CD14-positive monocyte (primary cell): ENCODE measurements at regions not wholly inside any gene's neighbourhood (a gene's known extent, or its start where the extent isn't known, plus 50 kb on each side); places are given as distances from the start of the nearest gene placed in this dataset.

Experiments
- DNase-seq, 3 donors: peaks; one replicate each; pipeline ENCODE4 v3.0.0-alpha.2; 2011 to 2022
- H2AFZ ChIP-seq: 2 replicates; pipeline ENCODE4 v1.6.0; 2012; ENCODE audit warnings: mild to moderate bottlenecking, low read depth, low read length, inconsistent platforms; ENCODE audit not compliant: insufficient read depth, poor library complexity, severe bottlenecking
- H3K27ac ChIP-seq, 2 donors: 1 replicate in 1 of 2; 2 replicates in 1 of 2; pipeline ENCODE4 v1.5.1; 2012 to 2013; ENCODE audit warnings: low read length in 2 of 2, control low read depth in 1 of 2, inconsistent platforms in 1 of 2, low read depth in 1 of 2, mild to moderate bottlenecking in 1 of 2
- H3K27me3 ChIP-seq, 2 donors: one replicate each; pipeline versions ENCODE4 v1.6.0 to v1.6.1; 2011 to 2013; ENCODE audit warnings: low read length in 2 of 2; ENCODE audit not compliant: control insufficient read depth in 2 of 2, insufficient read depth in 2 of 2
- H3K36me3 ChIP-seq, 2 donors: replicated peaks in 1 of 2; 1 replicate in 1 of 2; 2 replicates in 1 of 2; pipeline versions ENCODE4 v1.5.1 to v1.6.1; 2012 to 2013; ENCODE audit warnings: low read length in 2 of 2, control low read depth in 1 of 2, inconsistent platforms in 1 of 2, mild to moderate bottlenecking in 1 of 2; ENCODE audit not compliant: insufficient read depth in 2 of 2, control insufficient read depth in 1 of 2
- H3K4me1 ChIP-seq, 2 donors: 1 replicate in 1 of 2; 2 replicates in 1 of 2; pipeline versions ENCODE4 v1.5.1 to v1.6.1; 2012 to 2013; ENCODE audit warnings: low read length in 2 of 2, control low read depth in 1 of 2, inconsistent platforms in 1 of 2, mild to moderate bottlenecking in 1 of 2, moderate library complexity in 1 of 2; ENCODE audit not compliant: insufficient read depth in 2 of 2, control insufficient read depth in 1 of 2
- H3K4me2 ChIP-seq: replicated peaks from 2 replicates; pipeline ENCODE3; 2012; ENCODE audit warnings: low read length, moderate library complexity, mild to moderate bottlenecking; ENCODE audit not compliant: poor library complexity, severe bottlenecking; ENCODE audit errors: extremely low read depth
- H3K4me3 ChIP-seq, 3 experiments: fragments of 200-600 bp in 1 of 3; sonication (generic) in 1 of 3; replicated peaks in 1 of 3; 1 replicate in 2 of 3; 2 replicates in 1 of 3; pipeline ENCODE4 v1.5.1; 2011 to 2013; ENCODE audit warnings: low read length in 3 of 3, mild to moderate bottlenecking in 3 of 3, control low read depth in 2 of 3, low read depth in 2 of 3, inconsistent platforms in 1 of 3, moderate library complexity in 1 of 3
- H3K79me2 ChIP-seq: 2 replicates; pipeline ENCODE4 v1.6.0; 2012; ENCODE audit warnings: mild to moderate bottlenecking, control low read depth, inconsistent platforms, low read length, moderate library complexity; ENCODE audit not compliant: insufficient read depth
- H3K9ac ChIP-seq: 2 replicates; pipeline ENCODE4 v1.6.0; 2017; ENCODE audit warnings: low read length, mild to moderate bottlenecking; ENCODE audit not compliant: insufficient read depth, poor library complexity, severe bottlenecking
- H3K9me3 ChIP-seq, 2 donors: replicated peaks in 1 of 2; 1 replicate in 1 of 2; 2 replicates in 1 of 2; pipeline versions ENCODE4 v1.5.1 to v1.6.1; 2012 to 2013; ENCODE audit warnings: low read length in 2 of 2, control low read depth in 1 of 2; ENCODE audit not compliant: control insufficient read depth in 1 of 2, insufficient read depth in 1 of 2
- H4K20me1 ChIP-seq: 2 replicates; pipeline ENCODE4 v1.6.0; 2012; ENCODE audit warnings: mild to moderate bottlenecking, low read length, control low read depth, moderate library complexity; ENCODE audit not compliant: insufficient read depth
- H3K27ac Mint-ChIP-seq, 7 donors: one replicate each; pipeline ENCODE4 v1.8.0; 2020; ENCODE audit warnings: mild to moderate bottlenecking in 7 of 7, mixed read lengths in 7 of 7, moderate library complexity in 6 of 7, inconsistent platforms in 2 of 7
- H3K27me3 Mint-ChIP-seq, 3 donors: one replicate each; pipeline ENCODE4 v1.8.0; 2021 to 2022; ENCODE audit warnings: low read depth in 3 of 3, mild to moderate bottlenecking in 3 of 3, mixed read lengths in 3 of 3, moderate library complexity in 3 of 3, inconsistent platforms in 1 of 3
- H3K36me3 Mint-ChIP-seq, 2 donors: one replicate each; pipeline ENCODE4 v1.8.0; 2020; ENCODE audit warnings: mixed read lengths in 2 of 2, inconsistent platforms in 1 of 2, mild to moderate bottlenecking in 1 of 2
- H3K4me1 Mint-ChIP-seq: one replicate; pipeline ENCODE4 v1.8.0; 2020; ENCODE audit warnings: mild to moderate bottlenecking, mixed read lengths
- H3K4me3 Mint-ChIP-seq, 2 donors: one replicate each; pipeline ENCODE4 v1.8.0; 2020; ENCODE audit warnings: mild to moderate bottlenecking in 2 of 2, mixed read lengths in 2 of 2, moderate library complexity in 1 of 2
- H3K9me3 Mint-ChIP-seq, 7 donors: one replicate each; pipeline ENCODE4 v1.8.0; 2020 to 2022; ENCODE audit warnings: mixed read lengths in 7 of 7, mild to moderate bottlenecking in 6 of 7, moderate library complexity in 6 of 7, inconsistent platforms in 2 of 7
- CTCF ChIP-seq: fragments of 200-600 bp; IDR thresholded peaks from one replicate; pipeline ENCODE4 v1.8.0; 2022; ENCODE audit warnings: antibody characterized with exemption, mild to moderate bottlenecking
- WGBS: methylation state at CpG from one replicate; pipeline ENCODE4 v1.1.5; 2013; ENCODE audit warnings: missing lambda C conversion rate; ENCODE audit not compliant: insufficient coverage; 5-methylcytosine and 5-hydroxymethylcytosine counted together
- intact Hi-C, 2 donors: fragments of 100-400 bp; cut with micrococcal nuclease; formaldehyde crosslinking; loops; one replicate each; pipeline versions ENCODE4 v1.15.0 to v1.15.1; 2023

GRCh38 chr16:63617047-63617989 lies 1504.5 kb downstream of the CDH11 start:
- H3K27ac Mint-ChIP-seq: no peak overlapping the region
- H3K9me3 Mint-ChIP-seq: peaks cover 1 to 14% (median 8%) of the 10 kb centered on the region in 7 donors
- DNase-seq: no peak
- H4K20me1 ChIP-seq: no peaks in the 10 kb centered on the region
- no peak overlapping the region for H3K4me3 ChIP-seq
- no peaks in the 10 kb centered on the region for H3K36me3 ChIP-seq
- no peak overlapping the region for H2AFZ ChIP-seq
- H3K36me3 Mint-ChIP-seq: no peaks in the 10 kb centered on the region
- TF ChIP-seq CTCF: no peak
- H3K9ac ChIP-seq: no peak overlapping the region
- H3K9me3 ChIP-seq: peaks cover 0 to 9% of the 10 kb centered on the region in 2 donors
- H3K27me3 ChIP-seq: no peaks in the 10 kb centered on the region
- 16% methylated on average over 50 of the region's 55 CpGs for WGBS
- intact Hi-C loops: no loop called here
- H3K4me1 ChIP-seq: no peaks in the 10 kb centered on the region
- no peak overlapping the region for H3K4me2 ChIP-seq
- peaks cover 6% of the 10 kb centered on the region in 3 donors for H3K27me3 Mint-ChIP-seq
- H3K4me3 Mint-ChIP-seq: no peak overlapping the region
- H3K27ac ChIP-seq: no peak overlapping the region
- no peaks in the 10 kb centered on the region for H3K4me1 Mint-ChIP-seq
- no peaks in the 10 kb centered on the region for H3K79me2 ChIP-seq

GRCh38 chr16:63614429-63614828 lies 1507.4 kb downstream of the CDH11 start:
- H4K20me1 ChIP-seq: no peaks in the 10 kb centered on the region
- Mint-ChIP-seq H3K4me1 (no peaks in the 10 kb centered on the region), H3K27me3 (peaks cover 6% of the 10 kb centered on the region in 3 donors), H3K4me3 (no peak overlapping the region), H3K9me3 (peaks cover 0 to 14% (median 6%) of the 10 kb centered on the region in 7 donors), H3K36me3 (no peaks in the 10 kb centered on the region), H3K27ac (no peak overlapping the region)
- no peaks in the 10 kb centered on the region for H3K27me3 ChIP-seq
- no peak overlapping the region for H3K4me3 ChIP-seq
- no peak overlapping the region for H3K4me2 ChIP-seq
- H2AFZ ChIP-seq: no peak overlapping the region
- DNase-seq: no peak
- no peaks in the 10 kb centered on the region for H3K36me3 ChIP-seq
- no peaks in the 10 kb centered on the region for H3K79me2 ChIP-seq
- 87% methylated on average over 3 of the region's 3 CpGs for WGBS
- H3K4me1 ChIP-seq: no peaks in the 10 kb centered on the region
- no peak for TF ChIP-seq CTCF
- H3K9ac ChIP-seq: no peak overlapping the region
- intact Hi-C loops: no loop called here
- H3K9me3 ChIP-seq: peaks cover 0 to 9% of the 10 kb centered on the region in 2 donors
- no peak overlapping the region for H3K27ac ChIP-seq
